MM.1S (cell line): ENCODE measurements at regions not wholly inside any gene's neighbourhood (a gene's known extent, or its start where the extent isn't known, plus 50 kb on each side); places are given as distances from the start of the nearest gene placed in this dataset.

ENCODE experiments used
- DNase-seq: peaks from one replicate; pipeline ENCODE4 v3.0.0-alpha.2; 2015
- H2AFZ ChIP-seq: fragments of 300-600 bp; sonication (generic); 2 replicates; pipeline ENCODE4 v1.6.0; 2016; ENCODE audit warnings: antibody characterized with exemption, low read length
- H3F3A ChIP-seq: fragments of 300-600 bp; sonication (generic); 2 replicates; pipeline ENCODE4 v1.6.1; 2016; ENCODE audit warnings: mild to moderate bottlenecking, antibody characterized with exemption, low read length, moderate library complexity, mixed read lengths; ENCODE audit not compliant: insufficient read depth
- H3K27ac ChIP-seq: fragments of 300-600 bp; sonication (generic); 2 replicates; pipeline ENCODE4 v1.5.1; 2016; ENCODE audit warnings: mild to moderate bottlenecking, low read length
- H3K27me3 ChIP-seq: fragments of 300-600 bp; sonication (generic); replicated peaks from 2 replicates; pipeline ENCODE4 v1.6.0; 2016; ENCODE audit warnings: low read length; ENCODE audit not compliant: insufficient read depth
- H3K36me3 ChIP-seq: fragments of 300-600 bp; sonication (generic); replicated peaks from 2 replicates; pipeline ENCODE4 v1.6.1; 2016; ENCODE audit warnings: mild to moderate bottlenecking, low read length, mixed read lengths; ENCODE audit not compliant: insufficient read depth
- H3K4me1 ChIP-seq: fragments of 300-600 bp; sonication (generic); 2 replicates; pipeline ENCODE4 v1.6.1; 2016; ENCODE audit warnings: low read length, mixed read lengths
- H3K4me2 ChIP-seq: fragments of 300-600 bp; sonication (generic); 2 replicates; pipeline ENCODE4 v1.6.0; 2016; ENCODE audit warnings: low read depth, low read length
- H3K4me3 ChIP-seq: fragments of 300-600 bp; sonication (generic); 2 replicates; pipeline ENCODE4 v1.5.1; 2016; ENCODE audit warnings: low read length, mixed read lengths
- H3K79me2 ChIP-seq: fragments of 300-600 bp; sonication (generic); 2 replicates; pipeline ENCODE4 v1.6.1; 2016; ENCODE audit warnings: mixed run types, low read length, mixed read lengths
- H3K9ac ChIP-seq: fragments of 300-600 bp; sonication (generic); 2 replicates; pipeline ENCODE4 v1.6.1; 2016; ENCODE audit warnings: low read length, mixed read lengths
- H3K9me2 ChIP-seq: fragments of 300-600 bp; sonication (generic); replicated peaks from 2 replicates; pipeline ENCODE4 v1.6.1; 2016; ENCODE audit warnings: mild to moderate bottlenecking, low read length, mixed read lengths; ENCODE audit not compliant: insufficient read depth
- H3K9me3 ChIP-seq: fragments of 300-600 bp; sonication (generic); replicated peaks from 2 replicates; pipeline ENCODE4 v1.6.1; 2016; ENCODE audit warnings: mild to moderate bottlenecking, low read length, mixed read lengths; ENCODE audit not compliant: insufficient read depth
- H4K20me1 ChIP-seq: fragments of 300-600 bp; sonication (generic); 2 replicates; pipeline ENCODE4 v1.6.1; 2016; ENCODE audit warnings: mild to moderate bottlenecking, low read length, moderate library complexity, mixed read lengths; ENCODE audit not compliant: insufficient read depth
- EZH2 ChIP-seq: fragments of 300-600 bp; sonication (generic); optimal IDR thresholded peaks from 2 replicates; pipeline ENCODE3; 2017; ENCODE audit warnings: low read depth, mild to moderate bottlenecking, antibody characterized with exemption, low read length, mixed read lengths
- EZH2phosphoT487 ChIP-seq: fragments of 300-600 bp; sonication (generic); IDR thresholded peaks from 2 replicates; pipeline ENCODE4 v1.6.1; 2018; ENCODE audit warnings: antibody characterized with exemption, low read length
- TF ChIP-seq, protein P1 (sequence below): fragments of 300-600 bp; sonication (generic); IDR thresholded peaks from 2 replicates; pipeline ENCODE4 v1.5.1; 2016; ENCODE audit warnings: antibody characterized with exemption, low read length, mixed read lengths

DNA sequence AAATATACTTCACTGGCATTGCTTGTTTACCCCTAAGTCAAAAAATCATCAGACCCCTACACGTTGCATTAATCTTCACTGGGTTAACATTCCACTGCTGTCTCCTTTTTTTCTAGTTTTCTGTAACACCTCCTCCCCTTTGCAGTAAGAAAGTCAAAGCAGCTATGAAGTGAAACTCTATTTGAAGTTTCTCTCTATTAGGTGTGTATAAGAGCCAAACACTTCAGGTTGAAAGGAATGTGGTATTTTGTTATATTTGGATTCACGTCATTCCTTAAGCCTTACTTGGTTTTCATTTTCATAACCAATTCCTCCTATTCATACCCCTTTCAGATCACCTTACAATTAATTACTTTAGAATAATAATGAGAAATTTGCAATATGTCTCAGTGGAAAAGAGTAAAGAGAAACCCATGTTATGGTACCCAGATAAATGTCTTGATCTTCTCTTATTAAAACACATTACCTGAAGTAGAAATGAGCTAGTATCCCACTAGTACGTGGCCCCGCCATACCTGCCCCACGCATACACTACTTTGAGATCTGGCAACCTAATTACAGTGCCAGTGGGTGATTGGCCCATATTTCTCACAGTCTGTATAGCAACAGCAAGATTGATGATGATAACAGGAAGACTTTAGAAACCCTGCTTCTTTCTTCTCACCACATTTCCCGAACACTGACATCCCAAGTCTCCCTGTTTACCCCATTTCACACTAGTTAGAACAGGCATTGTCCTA lies 236.4 kb upstream of the RGS6 start:
- Histone ChIP-seq H3K79me2 (no peaks in the 10 kb centered on the region), H2AFZ (no peak overlapping the region), H3F3A (no peaks in the 10 kb centered on the region), H3K4me2 (no peak overlapping the region), H3K9me3 (no peaks in the 10 kb centered on the region), H3K9ac (no peak overlapping the region), H3K4me1 (no peaks in the 10 kb centered on the region), H4K20me1 (no peaks in the 10 kb centered on the region), H3K27ac (no peak overlapping the region), H3K9me2 (no peaks in the 10 kb centered on the region), H3K36me3 (no peaks in the 10 kb centered on the region), H3K4me3 (no peak overlapping the region), H3K27me3 (no peaks in the 10 kb centered on the region)
- TF ChIP-seq EZH2phosphoT487 (no peak), EZH2 (no peak)
- TF ChIP-seq, protein P1, sequence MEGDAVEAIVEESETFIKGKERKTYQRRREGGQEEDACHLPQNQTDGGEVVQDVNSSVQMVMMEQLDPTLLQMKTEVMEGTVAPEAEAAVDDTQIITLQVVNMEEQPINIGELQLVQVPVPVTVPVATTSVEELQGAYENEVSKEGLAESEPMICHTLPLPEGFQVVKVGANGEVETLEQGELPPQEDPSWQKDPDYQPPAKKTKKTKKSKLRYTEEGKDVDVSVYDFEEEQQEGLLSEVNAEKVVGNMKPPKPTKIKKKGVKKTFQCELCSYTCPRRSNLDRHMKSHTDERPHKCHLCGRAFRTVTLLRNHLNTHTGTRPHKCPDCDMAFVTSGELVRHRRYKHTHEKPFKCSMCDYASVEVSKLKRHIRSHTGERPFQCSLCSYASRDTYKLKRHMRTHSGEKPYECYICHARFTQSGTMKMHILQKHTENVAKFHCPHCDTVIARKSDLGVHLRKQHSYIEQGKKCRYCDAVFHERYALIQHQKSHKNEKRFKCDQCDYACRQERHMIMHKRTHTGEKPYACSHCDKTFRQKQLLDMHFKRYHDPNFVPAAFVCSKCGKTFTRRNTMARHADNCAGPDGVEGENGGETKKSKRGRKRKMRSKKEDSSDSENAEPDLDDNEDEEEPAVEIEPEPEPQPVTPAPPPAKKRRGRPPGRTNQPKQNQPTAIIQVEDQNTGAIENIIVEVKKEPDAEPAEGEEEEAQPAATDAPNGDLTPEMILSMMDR = no peak
- no peak for DNase-seq

DNA sequence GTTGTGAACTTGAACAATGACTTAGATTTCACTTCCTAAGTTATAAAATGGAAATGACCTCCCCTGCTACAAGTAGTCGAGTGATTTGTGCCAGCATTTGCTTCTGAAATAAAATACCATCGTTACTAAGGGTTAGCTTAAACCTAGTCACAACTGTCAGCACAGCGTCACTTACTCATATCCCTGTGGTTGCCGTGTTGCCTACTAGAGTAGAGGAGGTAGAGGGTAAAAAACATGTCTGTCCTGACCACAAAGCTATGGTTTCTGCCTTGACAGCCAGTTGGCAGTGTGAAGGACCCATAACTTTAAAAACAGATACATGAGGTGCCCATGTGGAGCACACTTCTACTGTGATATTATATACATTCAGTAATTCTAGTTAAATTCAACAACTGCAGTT lies 234.2 kb upstream of the RGS6 start:
- Histone ChIP-seq H3K27ac (no peak overlapping the region), H3K27me3 (no peaks in the 10 kb centered on the region), H3K4me2 (no peak overlapping the region), H3K36me3 (no peaks in the 10 kb centered on the region), H3K9ac (no peak overlapping the region), H3F3A (no peaks in the 10 kb centered on the region), H3K9me3 (no peaks in the 10 kb centered on the region), H3K79me2 (no peaks in the 10 kb centered on the region), H3K4me1 (no peaks in the 10 kb centered on the region), H2AFZ (no peak overlapping the region), H4K20me1 (no peaks in the 10 kb centered on the region), H3K4me3 (no peak overlapping the region), H3K9me2 (no peaks in the 10 kb centered on the region)
- TF ChIP-seq EZH2phosphoT487 (no peak), EZH2 (no peak)
- TF ChIP-seq, protein P1 = no peak
- no peak for DNase-seq

DNA sequence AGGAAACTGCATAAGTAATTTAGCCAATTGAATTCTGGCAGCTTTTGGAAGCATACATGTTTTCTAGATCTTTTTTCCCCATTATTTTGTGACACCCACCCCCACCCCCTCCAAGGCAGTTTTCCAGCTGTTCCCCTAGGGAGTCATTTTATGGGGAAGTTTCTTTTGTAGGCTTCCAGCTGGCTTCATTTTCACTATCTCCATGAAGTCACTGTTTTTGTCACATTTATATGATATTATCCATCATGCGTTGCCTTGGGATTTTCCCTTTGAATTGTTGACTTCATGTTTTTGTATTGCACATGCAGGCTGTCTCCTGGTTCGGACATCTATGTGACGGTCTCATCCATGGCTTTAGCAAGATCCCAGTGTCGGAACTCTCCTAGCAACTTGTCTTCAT lies 233.6 kb upstream of the RGS6 start:
- H3K4me3 ChIP-seq = no peak overlapping the region
- H3K9me2 ChIP-seq = no peaks in the 10 kb centered on the region
- no peak overlapping the region for H3K4me2 ChIP-seq
- no peak overlapping the region for H3K27ac ChIP-seq
- H3K79me2 ChIP-seq = no peaks in the 10 kb centered on the region
- no peaks in the 10 kb centered on the region for H4K20me1 ChIP-seq
- no peaks in the 10 kb centered on the region for H3K4me1 ChIP-seq
- H2AFZ ChIP-seq = no peak overlapping the region
- H3F3A ChIP-seq = no peaks in the 10 kb centered on the region
- H3K9ac ChIP-seq = no peak overlapping the region
- TF ChIP-seq EZH2phosphoT487 (no peak), EZH2 (no peak)
- TF ChIP-seq, protein P1 = no peak
- no peak for DNase-seq
- H3K27me3 ChIP-seq = no peaks in the 10 kb centered on the region
- no peaks in the 10 kb centered on the region for H3K36me3 ChIP-seq
- H3K9me3 ChIP-seq = no peaks in the 10 kb centered on the region
